ENCODE measurements at regions not wholly inside any gene's neighbourhood (a gene's known extent, or its start where the extent isn't known, plus 50 kb on each side); places are given as distances from the start of the nearest gene placed in this dataset.

- Histone ChIP-seq H3K9me3 (ENCODE audit: control insufficient read depth, insufficient read depth, low read length) (no peaks in the 10 kb centered on the region), H3K4me3 (ENCODE audit: low read depth, low read length) (no peak overlapping the region), H3K27me3 (ENCODE audit: control insufficient read depth, insufficient read depth, low read length) (peaks cover 5% of the 10 kb centered on the region), H3K27ac (ENCODE audit: low read depth, low read length) (no peak overlapping the region)
- DNase-seq (ENCODE audit: low read depth, low spot score), result no peak
- CTCF ChIA-PET, result no interaction called here
- TF ChIP-seq CTCF (IDR thresholded peaks at IDR 0.05; ENCODE audit: low read depth, low read length), result no peak
- POLR2A ChIA-PET, result no interaction called here
Measured at GRCh38 chr14:36020120-36021029, 156.1 kb downstream of the PTCSC3 start.

- ChIA-PET CTCF (no interaction called here), POLR2A (no interaction called here)
- Histone ChIP-seq H3K27me3 (ENCODE audit: control insufficient read depth, insufficient read depth, low read length) (peaks cover 5% of the 10 kb centered on the region), H3K27ac (ENCODE audit: low read depth, low read length) (no peak overlapping the region), H3K4me3 (ENCODE audit: low read depth, low read length) (no peak overlapping the region), H3K9me3 (ENCODE audit: control insufficient read depth, insufficient read depth, low read length) (no peaks in the 10 kb centered on the region)
- DNase-seq (ENCODE audit: low read depth, low spot score), result no peak
- no peak for TF ChIP-seq CTCF (IDR thresholded peaks at IDR 0.05; ENCODE audit: low read depth, low read length)
Measured at GRCh38 chr14:36019126-36019525, 157.4 kb downstream of the PTCSC3 start.

GRCh38 chr14:36014236-36014635, 162.3 kb downstream of the PTCSC3 start:
- CTCF ChIA-PET, result no interaction called here
- H3K27ac ChIP-seq (ENCODE audit: low read depth, low read length), result no peak overlapping the region
- POLR2A ChIA-PET, result no interaction called here
- H3K9me3 ChIP-seq (ENCODE audit: control insufficient read depth, insufficient read depth, low read length), result no peaks in the 10 kb centered on the region
- DNase-seq (ENCODE audit: low read depth, low spot score), result no peak
- H3K27me3 ChIP-seq (ENCODE audit: control insufficient read depth, insufficient read depth, low read length), result peaks cover 3% of the 10 kb centered on the region
- no peak for TF ChIP-seq CTCF (IDR thresholded peaks at IDR 0.05; ENCODE audit: low read depth, low read length)
- H3K4me3 ChIP-seq (ENCODE audit: low read depth, low read length), result no peak overlapping the region

GRCh38 chr14:36013483-36013882, 163.0 kb downstream of the PTCSC3 start:
- no peak for TF ChIP-seq CTCF (IDR thresholded peaks at IDR 0.05; ENCODE audit: low read depth, low read length)
- Histone ChIP-seq H3K27ac (ENCODE audit: low read depth, low read length) (no peak overlapping the region), H3K9me3 (ENCODE audit: control insufficient read depth, insufficient read depth, low read length) (no peaks in the 10 kb centered on the region), H3K27me3 (ENCODE audit: control insufficient read depth, insufficient read depth, low read length) (peaks cover 3% of the 10 kb centered on the region), H3K4me3 (ENCODE audit: low read depth, low read length) (no peak overlapping the region)
- ChIA-PET POLR2A (no interaction called here), CTCF (no interaction called here)
- no peak for DNase-seq (ENCODE audit: low read depth, low spot score)

GRCh38 chr14:36012621-36013020, 163.9 kb downstream of the PTCSC3 start:
- ChIA-PET CTCF (no interaction called here), POLR2A (no interaction called here)

More at GRCh38 chr14:36012621-36013020, 163.9 kb downstream of the PTCSC3 start:
- no peak overlapping the region for H3K27ac ChIP-seq (ENCODE audit: low read depth, low read length)
- no peak for TF ChIP-seq CTCF (IDR thresholded peaks at IDR 0.05; ENCODE audit: low read depth, low read length)
- no peak for DNase-seq (ENCODE audit: low read depth, low spot score)
- H3K4me3 ChIP-seq (ENCODE audit: low read depth, low read length), result no peak overlapping the region
- no peaks in the 10 kb centered on the region for H3K9me3 ChIP-seq (ENCODE audit: control insufficient read depth, insufficient read depth, low read length)
- H3K27me3 ChIP-seq (ENCODE audit: control insufficient read depth, insufficient read depth, low read length), result peaks cover 3% of the 10 kb centered on the region

Measured in AG04450 (cell line).